ENCODE measurements at regions not wholly inside any gene's neighbourhood (a gene's known extent, or its start where the extent isn't known, plus 50 kb on each side); places are given as distances from the start of the nearest gene placed in this dataset.
A peak's percentile ranks its signal among the peaks of the same experiment; 100 is the strongest.

GRCh38 chr15:94882071-94882712 is 650.8 kb downstream of the MCTP2 start:
- no peak for TF ChIP-seq JUND (IDR thresholded peaks at IDR 0.05; ENCODE audit: low read depth)
- in situ Hi-C loops (cut with HindIII; ENCODE audit: low pct_unique_long_range_greater_than_20kb, low sequenced_read_pairs), result no loop called here
- no peak for DNase-seq (ENCODE audit: low read depth in 1 of 2, low spot score in 1 of 2)

- in situ Hi-C loops (cut with HindIII; ENCODE audit: low pct_unique_long_range_greater_than_20kb, low sequenced_read_pairs), result no loop called here
- no peak for DNase-seq (ENCODE audit: low read depth in 1 of 2, low spot score in 1 of 2)
- TF ChIP-seq JUND (IDR thresholded peaks at IDR 0.05; ENCODE audit: low read depth), result no peak
Observed at GRCh38 chr15:94887391-94887790, 656.0 kb downstream of the MCTP2 start.

GRCh38 chr15:94889153-94889552 is 657.8 kb downstream of the MCTP2 start:
- in situ Hi-C loops (cut with HindIII; ENCODE audit: low pct_unique_long_range_greater_than_20kb, low sequenced_read_pairs), result no loop called here
- no peak for TF ChIP-seq JUND (IDR thresholded peaks at IDR 0.05; ENCODE audit: low read depth)
- DNase-seq (ENCODE audit: low read depth in 1 of 2, low spot score in 1 of 2), result no peak

DNA sequence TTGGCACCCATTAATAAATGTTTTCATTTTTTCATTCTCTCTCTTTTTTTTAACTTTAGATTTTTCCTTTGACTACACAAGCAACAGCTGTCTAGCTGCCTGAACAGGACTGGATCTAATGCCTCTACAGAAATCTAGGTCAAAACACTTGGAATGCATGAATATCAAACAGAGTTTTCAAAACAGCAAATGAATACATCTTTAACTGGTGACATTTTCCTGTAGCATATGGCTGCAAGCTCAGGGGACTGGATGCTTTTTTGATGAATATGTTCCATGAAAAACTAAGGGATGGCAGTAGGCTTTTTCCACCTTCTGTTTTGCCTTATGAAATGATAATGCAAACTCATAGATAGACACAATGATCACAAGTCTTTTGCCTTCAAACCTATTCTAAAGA is 661.7 kb downstream of the MCTP2 start:
- TF ChIP-seq JUND (IDR thresholded peaks at IDR 0.05; ENCODE audit: low read depth), result no peak
- in situ Hi-C loops (cut with HindIII; ENCODE audit: low pct_unique_long_range_greater_than_20kb, low sequenced_read_pairs), result no loop called here
- no peak for DNase-seq (ENCODE audit: low read depth in 1 of 2, low spot score in 1 of 2)

DNA sequence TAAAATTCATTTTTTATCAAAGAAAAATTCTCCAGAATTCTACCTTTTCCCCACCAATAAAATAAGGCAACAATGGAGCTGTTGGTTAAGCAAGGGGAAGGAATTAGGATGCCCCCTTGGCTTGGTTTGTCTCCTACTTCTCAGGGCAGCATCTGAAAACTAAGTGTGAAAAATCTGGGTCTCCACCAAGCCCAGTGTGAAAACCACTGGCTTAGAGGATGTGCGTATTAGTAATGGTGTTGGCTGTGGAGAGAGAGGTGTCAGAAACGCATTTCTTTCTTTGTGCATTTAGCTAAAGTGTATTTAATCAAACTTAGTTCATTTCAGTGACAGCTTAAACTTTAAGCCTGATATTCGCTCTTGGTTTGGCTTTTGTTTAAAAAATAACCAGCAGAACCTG is 662.7 kb downstream of the MCTP2 start:
- no peak for TF ChIP-seq JUND (IDR thresholded peaks at IDR 0.05; ENCODE audit: low read depth)
- in situ Hi-C loops (cut with HindIII; ENCODE audit: low pct_unique_long_range_greater_than_20kb, low sequenced_read_pairs), result no loop called here
- DNase-seq (ENCODE audit: low read depth in 1 of 2, low spot score in 1 of 2), result no peak

DNA sequence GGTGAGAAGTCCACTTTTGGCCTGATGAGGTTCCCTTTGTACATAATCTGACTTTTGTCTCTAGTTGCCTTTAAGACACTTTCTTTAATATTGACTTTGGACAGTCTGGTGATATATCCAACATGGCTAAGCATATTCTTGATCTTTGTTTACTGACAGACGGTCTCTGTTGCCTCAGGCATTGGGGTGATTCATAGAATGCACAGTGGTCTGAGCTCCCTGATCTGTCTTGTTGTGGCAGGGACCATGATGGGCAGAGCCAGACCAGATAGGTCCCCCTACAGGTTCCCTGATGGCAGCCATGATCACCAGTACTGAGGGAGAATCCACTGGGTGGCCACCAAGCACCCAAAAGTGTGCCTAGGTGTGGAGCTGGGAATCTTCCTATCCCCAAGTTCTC is 678.1 kb downstream of the MCTP2 start:
- DNase-seq (ENCODE audit: low read depth in 1 of 2, low spot score in 1 of 2), result peak in 1 of 2 experiments; percentile 6
- in situ Hi-C loops (cut with HindIII; ENCODE audit: low pct_unique_long_range_greater_than_20kb, low sequenced_read_pairs), result no loop called here
- no peak for TF ChIP-seq JUND (IDR thresholded peaks at IDR 0.05; ENCODE audit: low read depth)

DNA sequence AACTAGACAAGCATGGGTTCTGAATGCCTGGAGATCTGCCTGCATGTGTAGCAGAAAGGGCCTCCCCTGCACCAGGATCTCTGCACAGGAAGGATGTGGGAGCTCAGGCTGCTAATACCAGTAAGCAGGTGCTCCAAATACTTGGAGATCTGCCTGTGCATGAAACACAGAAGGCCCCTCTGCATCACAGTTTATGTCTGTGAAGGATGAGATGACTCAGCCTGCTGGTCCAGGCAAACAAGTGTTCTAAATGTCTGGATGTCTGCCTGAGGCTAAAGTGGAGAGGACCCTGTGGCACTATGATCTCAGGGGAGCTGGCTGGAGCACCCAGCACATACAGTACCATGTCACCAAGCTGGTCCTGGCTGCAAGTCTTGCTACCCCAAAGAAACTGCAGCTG is 678.8 kb downstream of the MCTP2 start:
- no peak for DNase-seq (ENCODE audit: low read depth in 1 of 2, low spot score in 1 of 2)
- in situ Hi-C loops (cut with HindIII; ENCODE audit: low pct_unique_long_range_greater_than_20kb, low sequenced_read_pairs), result no loop called here
- TF ChIP-seq JUND (IDR thresholded peaks at IDR 0.05; ENCODE audit: low read depth), result no peak

GRCh38 chr15:94912760-94913159 is 681.4 kb downstream of the MCTP2 start:
- in situ Hi-C loops (cut with HindIII; ENCODE audit: low pct_unique_long_range_greater_than_20kb, low sequenced_read_pairs), result no loop called here
- TF ChIP-seq JUND (IDR thresholded peaks at IDR 0.05; ENCODE audit: low read depth), result no peak
- no peak for DNase-seq (ENCODE audit: low read depth in 1 of 2, low spot score in 1 of 2)

DNA sequence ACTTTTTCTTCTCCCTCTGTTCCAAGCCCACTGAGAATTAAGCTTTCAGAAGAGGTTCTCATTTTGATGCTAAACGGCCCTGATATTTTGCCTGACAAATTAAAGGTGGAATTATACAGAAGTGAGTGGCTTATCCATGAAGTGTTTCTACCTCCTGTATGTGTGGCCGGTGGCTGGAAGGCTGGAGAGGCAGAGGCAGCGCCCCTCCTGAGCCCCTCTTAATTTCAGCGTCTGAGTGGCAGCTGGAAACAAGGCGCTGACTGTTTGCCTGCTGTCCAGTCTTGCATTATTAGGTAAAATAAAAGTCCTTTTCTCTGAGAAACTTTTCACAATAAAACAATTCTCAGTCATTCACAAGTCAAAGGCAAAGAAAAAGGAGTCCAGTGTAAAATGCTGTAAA is 685.7 kb downstream of the MCTP2 start:
- TF ChIP-seq JUND (IDR thresholded peaks at IDR 0.05; ENCODE audit: low read depth), result no peak
- in situ Hi-C loops (cut with HindIII; ENCODE audit: low pct_unique_long_range_greater_than_20kb, low sequenced_read_pairs), result no loop called here
- no peak for DNase-seq (ENCODE audit: low read depth in 1 of 2, low spot score in 1 of 2)

DNA sequence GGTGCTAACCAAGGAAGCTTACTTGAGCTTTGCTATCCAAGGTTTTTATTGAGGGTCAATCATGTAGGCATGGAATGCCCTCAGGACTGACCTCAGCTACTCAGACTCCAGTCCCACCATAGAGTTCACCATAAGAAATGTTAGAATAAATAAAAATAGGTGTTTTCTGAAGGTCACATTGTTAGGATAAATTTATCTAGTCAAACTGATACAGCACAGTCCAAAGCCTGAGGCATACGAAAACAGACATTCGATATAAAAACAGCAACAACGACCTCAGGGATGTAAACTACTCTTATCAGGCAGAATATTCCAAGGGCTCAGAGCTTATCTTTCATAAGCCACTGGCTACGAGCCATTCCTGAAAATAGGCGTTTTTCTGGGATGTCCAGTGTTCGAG is 690.6 kb downstream of the MCTP2 start:
- in situ Hi-C loops (cut with HindIII; ENCODE audit: low pct_unique_long_range_greater_than_20kb, low sequenced_read_pairs), result no loop called here
- DNase-seq (ENCODE audit: low read depth in 1 of 2, low spot score in 1 of 2), result no peak
- TF ChIP-seq JUND (IDR thresholded peaks at IDR 0.05; ENCODE audit: low read depth), result no peak

- TF ChIP-seq JUND (IDR thresholded peaks at IDR 0.05; ENCODE audit: low read depth), result no peak
- in situ Hi-C loops (cut with HindIII; ENCODE audit: low pct_unique_long_range_greater_than_20kb, low sequenced_read_pairs), result no loop called here
- DNase-seq (ENCODE audit: low read depth in 1 of 2, low spot score in 1 of 2), result no peak
Observed at GRCh38 chr15:94924057-94924456, 692.7 kb downstream of the MCTP2 start.

GRCh38 chr15:94924971-94925598 is 693.7 kb downstream of the MCTP2 start:
- DNase-seq (ENCODE audit: low read depth in 1 of 2, low spot score in 1 of 2), result no peak
- no peak for TF ChIP-seq JUND (IDR thresholded peaks at IDR 0.05; ENCODE audit: low read depth)
- in situ Hi-C loops (cut with HindIII; ENCODE audit: low pct_unique_long_range_greater_than_20kb, low sequenced_read_pairs), result no loop called here

- in situ Hi-C loops (cut with HindIII; ENCODE audit: low pct_unique_long_range_greater_than_20kb, low sequenced_read_pairs), result no loop called here
- no peak for TF ChIP-seq JUND (IDR thresholded peaks at IDR 0.05; ENCODE audit: low read depth)
- no peak for DNase-seq (ENCODE audit: low read depth in 1 of 2, low spot score in 1 of 2)
Observed at GRCh38 chr15:94925680-94926079, 694.3 kb downstream of the MCTP2 start.

GRCh38 chr15:94927003-94927402 is 695.6 kb downstream of the MCTP2 start:
- in situ Hi-C loops (cut with HindIII; ENCODE audit: low pct_unique_long_range_greater_than_20kb, low sequenced_read_pairs), result no loop called here

More at GRCh38 chr15:94927003-94927402, 695.6 kb downstream of the MCTP2 start:
- TF ChIP-seq JUND (IDR thresholded peaks at IDR 0.05; ENCODE audit: low read depth), result no peak
- no peak for DNase-seq (ENCODE audit: low read depth in 1 of 2, low spot score in 1 of 2)

Measured in T47D (cell line).